HG02852 (cell line): ENCODE measurements at regions not wholly inside any gene's neighbourhood (a gene's known extent, or its start where the extent isn't known, plus 50 kb on each side); places are given as distances from the start of the nearest gene placed in this dataset.
"Not testable (repeated sequence)": the region's sequence is repeated elsewhere in the genome, so short reads cannot be mapped to it uniquely, and the experiment has no call there.

Experiments used
- ATAC-seq: cut with Tn5 transposase; IDR thresholded peaks from one replicate; pipeline ENCODE4 v1.9.1; 2021; ENCODE audit warnings: mild to moderate bottlenecking, moderate library complexity; ENCODE audit not compliant: unreplicated experiment

- no peak for ATAC-seq
These were observed 189.5 kb downstream of the UNC5CL start for GRCh38 chr6:40849546-40849945.

- ATAC-seq: no peak
These were observed 190.0 kb downstream of the UNC5CL start for GRCh38 chr6:40848868-40849514.

GRCh38 chr6:40848038-40848437 lies 191.0 kb downstream of the UNC5CL start:
- ATAC-seq: no peak

- ATAC-seq: no peak
These were observed 193.5 kb downstream of the UNC5CL start for GRCh38 chr6:40845553-40845952.

- no peak for ATAC-seq
These were observed 194.8 kb downstream of the UNC5CL start for GRCh38 chr6:40844246-40844645.

- ATAC-seq: no peak
These were observed 197.3 kb downstream of the UNC5CL start for GRCh38 chr6:40841721-40842120.

GRCh38 chr6:40832691-40833090 lies 206.3 kb downstream of the UNC5CL start:
- no peak for ATAC-seq

GRCh38 chr6:40831381-40831780 lies 207.6 kb downstream of the UNC5CL start:
- no peak for ATAC-seq

- no peak for ATAC-seq
These were observed 213.9 kb downstream of the UNC5CL start for GRCh38 chr6:40825102-40825501.

GRCh38 chr6:40823917-40824891 lies 214.8 kb downstream of the UNC5CL start:
- ATAC-seq: not testable (repeated sequence)

- no peak for ATAC-seq
These were observed 216.4 kb downstream of the UNC5CL start for GRCh38 chr6:40822619-40823018.

- ATAC-seq: no peak
These were observed 219.7 kb downstream of the UNC5CL start for GRCh38 chr6:40819182-40819834.

GRCh38 chr6:40817369-40817768 lies 221.7 kb downstream of the UNC5CL start:
- ATAC-seq: no peak

GRCh38 chr6:40816601-40817000 lies 222.4 kb downstream of the UNC5CL start:
- no peak for ATAC-seq

- no peak for ATAC-seq
These were observed 223.3 kb downstream of the UNC5CL start for GRCh38 chr6:40815731-40816130.

GRCh38 chr6:40810171-40810570 lies 223.0 kb upstream of the LRFN2 start:
- ATAC-seq: no peak

- no peak for ATAC-seq
These were observed 222.5 kb upstream of the LRFN2 start for GRCh38 chr6:40809627-40810026.

- ATAC-seq: no peak
These were observed 220.3 kb upstream of the LRFN2 start for GRCh38 chr6:40807484-40807883.

- ATAC-seq: no peak
These were observed 219.2 kb upstream of the LRFN2 start for GRCh38 chr6:40806256-40806864.

- ATAC-seq: no peak
These were observed 218.2 kb upstream of the LRFN2 start for GRCh38 chr6:40805336-40805735.

GRCh38 chr6:40804905-40805304 lies 217.7 kb upstream of the LRFN2 start:
- no peak for ATAC-seq
